ENCODE measurements at regions not wholly inside any gene's neighbourhood (a gene's known extent, or its start where the extent isn't known, plus 50 kb on each side); places are given as distances from the start of the nearest gene placed in this dataset.

DNA sequence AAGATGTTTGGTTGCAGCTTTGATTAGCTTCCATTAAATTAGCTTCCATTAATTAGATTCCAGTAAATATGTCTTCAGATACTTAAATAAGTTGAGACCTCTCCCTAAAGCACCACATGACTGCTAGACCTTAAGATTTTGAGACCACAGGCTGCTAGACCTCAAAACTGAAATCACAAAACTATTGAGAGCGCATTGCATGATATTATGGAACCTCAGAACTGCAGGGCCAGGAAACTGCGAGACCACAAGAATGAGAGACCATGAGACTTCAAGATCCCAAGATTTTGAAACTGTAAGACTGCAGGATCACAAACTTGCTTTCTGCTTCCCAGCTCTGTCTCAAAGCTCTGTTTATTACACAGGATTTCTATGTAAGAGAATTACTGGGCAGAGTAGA lies 87.4 kb downstream of the TRIM42 start:
- TF ChIP-seq YY1 (IDR thresholded peaks at IDR 0.05; ENCODE audit: low read depth) (no peak), CREB1 (IDR thresholded peaks at IDR 0.05; ENCODE audit: low read depth) (no peak)

Measured in Ishikawa (cell line).